H1 (cell line): ENCODE measurements at regions not wholly inside any gene's neighbourhood (a gene's known extent, or its start where the extent isn't known, plus 50 kb on each side); places are given as distances from the start of the nearest gene placed in this dataset.

ENCODE experiments used
- CTCF ChIA-PET: fragments of 300-600 bp; sonication (Branson Sonifier 250); formaldehyde crosslinking; loops from one replicate; lab custom pipeline; 2021; ENCODE audit not compliant: partially characterized antibody; lab: Charles Lee
- POLR2A ChIA-PET: fragments of 300-600 bp; sonication (Branson Sonifier 250); formaldehyde crosslinking; loops from one replicate; lab custom pipeline; 2021; ENCODE audit warnings: inconsistent platforms; ENCODE audit not compliant: partially characterized antibody; lab: Charles Lee
- DNase-seq, 2 experiments: peaks; one replicate each; pipeline versions ENCODE4 v3.0.0 to v3.0.0-alpha.2; 2010 to 2022; ENCODE audit warnings: low spot score in 2 of 2, low read depth in 1 of 2, mixed read lengths in 1 of 2
- FAIRE-seq: peaks from 2 replicates; lab custom pipeline; 2011; peaks lifted over from hg19 to GRCh38; lab: Jason Lieb, UNC
- H2AFZ ChIP-seq: 2 replicates; pipeline ENCODE4 v1.8.1; 2012; ENCODE audit warnings: low read length, inconsistent platforms
- H2AK5ac ChIP-seq: 2 replicates; pipeline ENCODE4 v1.6.1; 2013; ENCODE audit warnings: low read depth, low read length
- H2BK120ac ChIP-seq: replicated peaks from 2 replicates; pipeline ENCODE3; 2013; ENCODE audit warnings: low read depth, low read length, inconsistent platforms
- H2BK12ac ChIP-seq: 2 replicates; pipeline ENCODE4 v1.6.1; 2013; ENCODE audit warnings: low read depth, low read length
- H2BK15ac ChIP-seq: 2 replicates; pipeline ENCODE4 v1.6.1; 2013; ENCODE audit warnings: low read length
- H2BK20ac ChIP-seq: 2 replicates; pipeline ENCODE4 v1.6.1; 2013; ENCODE audit warnings: low read length
- H2BK5ac ChIP-seq: 2 replicates; pipeline ENCODE4 v1.6.1; 2013; ENCODE audit warnings: low read depth, low read length
- H3K14ac ChIP-seq: 2 replicates; pipeline ENCODE4 v1.6.1; 2013; ENCODE audit warnings: inconsistent platforms; ENCODE audit not compliant: insufficient read length
- H3K18ac ChIP-seq: 2 replicates; pipeline ENCODE4 v1.6.1; 2013; ENCODE audit warnings: low read length; ENCODE audit errors: extremely low read depth
- H3K23ac ChIP-seq: 2 replicates; pipeline ENCODE4 v1.6.1; 2013; ENCODE audit warnings: inconsistent platforms; ENCODE audit not compliant: insufficient read length
- H3K23me2 ChIP-seq: 2 replicates; pipeline ENCODE4 v1.6.1; 2013; ENCODE audit warnings: low read depth, low read length
- H3K27ac ChIP-seq: 2 replicates; pipeline ENCODE4 v1.6.1; 2011; ENCODE audit warnings: low read depth, low read length, inconsistent platforms
- H3K27me3 ChIP-seq, 4 experiments: replicated peaks in 1 of 4; 1 replicate in 1 of 4; 2 replicates in 3 of 4; pipeline versions ENCODE4 v1.6.1 to v1.8.1; 2011 to 2013; ENCODE audit warnings: low read length in 3 of 4, mild to moderate bottlenecking in 3 of 4, inconsistent platforms in 2 of 4, mixed read lengths in 2 of 4, moderate library complexity in 1 of 4; ENCODE audit not compliant: control insufficient read depth in 3 of 4, insufficient read depth in 3 of 4; ENCODE audit errors: extremely low read depth in 1 of 4
- H3K36me3 ChIP-seq, 4 experiments: 2 replicates each; pipeline versions ENCODE4 v1.6.1 to v1.8.1; 2011 to 2013; ENCODE audit warnings: mild to moderate bottlenecking in 4 of 4, low read length in 3 of 4, moderate library complexity in 2 of 4, control low read depth in 1 of 4, inconsistent platforms in 1 of 4; ENCODE audit not compliant: insufficient read depth in 4 of 4, control insufficient read depth in 2 of 4
- H3K4ac ChIP-seq: replicated peaks from 2 replicates; pipeline ENCODE3; 2013; ENCODE audit warnings: low read length, low read depth, mixed read lengths, inconsistent platforms; ENCODE audit not compliant: insufficient read length
- H3K4me1 ChIP-seq, 4 experiments: replicated peaks in 1 of 4; 1 replicate in 1 of 4; 2 replicates in 3 of 4; pipeline versions ENCODE4 v1.6.1 to v1.8.1; 2011 to 2013; ENCODE audit warnings: low read length in 3 of 4, inconsistent platforms in 2 of 4, mixed read lengths in 1 of 4; ENCODE audit not compliant: insufficient read depth in 4 of 4, control insufficient read depth in 3 of 4
- H3K4me2 ChIP-seq, 2 experiments: 2 replicates each; pipeline versions ENCODE4 v1.6.1 to v1.8.1; 2011 to 2013; ENCODE audit warnings: low read depth in 2 of 2, low read length in 2 of 2, control low read depth in 1 of 2, inconsistent platforms in 1 of 2, mild to moderate bottlenecking in 1 of 2; ENCODE audit not compliant: insufficient read depth in 1 of 2
- H3K4me3 ChIP-seq, 4 experiments: fragments of 200-600, 300-600 bp in 1 of 4; sonication (generic), shearing (Covaris generic), sonication (Bioruptor Twin) in 1 of 4; 2 replicates each; pipeline versions ENCODE4 v1.5.1 to v1.8.1; 2011 to 2016; ENCODE audit warnings: low read length in 4 of 4, low read depth in 3 of 4, control low read depth in 2 of 4, inconsistent platforms in 2 of 4, mild to moderate bottlenecking in 2 of 4, mixed read lengths in 1 of 4, moderate library complexity in 1 of 4; ENCODE audit not compliant: insufficient read depth in 2 of 4; ENCODE audit errors: extremely low read depth in 1 of 4
- H3K56ac ChIP-seq: replicated peaks from 2 replicates; pipeline ENCODE3; 2013; ENCODE audit warnings: low read depth, mild to moderate bottlenecking, mixed read lengths, low read length, inconsistent platforms; ENCODE audit not compliant: insufficient read length
- H3K79me1 ChIP-seq: 2 replicates; pipeline ENCODE4 v1.6.1; 2013; ENCODE audit warnings: low read depth, low read length, control low read depth
- H3K79me2 ChIP-seq, 2 experiments: 2 replicates each; pipeline versions ENCODE4 v1.6.1 to v1.8.1; 2012 to 2013; ENCODE audit warnings: low read length in 2 of 2, mild to moderate bottlenecking in 2 of 2, inconsistent platforms in 1 of 2; ENCODE audit not compliant: insufficient read depth in 2 of 2, control insufficient read depth in 1 of 2
- H3K9ac ChIP-seq, 4 experiments: replicated peaks in 1 of 4; 1 replicate in 1 of 4; 2 replicates in 3 of 4; pipeline versions ENCODE4 v1.6.1 to v1.8.1; 2011 to 2013; ENCODE audit warnings: low read depth in 3 of 4, low read length in 3 of 4, control low read depth in 2 of 4, mild to moderate bottlenecking in 2 of 4, moderate library complexity in 2 of 4, inconsistent platforms in 1 of 4; ENCODE audit errors: extremely low read depth in 1 of 4
- H3K9me3 ChIP-seq, 2 experiments: 2 replicates each; pipeline versions ENCODE4 v1.6.1 to v1.8.1; 2012 to 2013; ENCODE audit warnings: mild to moderate bottlenecking in 2 of 2, moderate library complexity in 2 of 2, control low read depth in 1 of 2, inconsistent platforms in 1 of 2, low read depth in 1 of 2, low read length in 1 of 2, mixed read lengths in 1 of 2; ENCODE audit not compliant: insufficient read depth in 2 of 2
- H4K20me1 ChIP-seq, 2 experiments: replicated peaks in 1 of 2; 2 replicates each; pipeline versions ENCODE3 to v1.8.1; 2011 to 2013; ENCODE audit warnings: inconsistent platforms in 2 of 2, low read length in 2 of 2, mild to moderate bottlenecking in 1 of 2; ENCODE audit not compliant: insufficient read depth in 2 of 2, control insufficient read depth in 1 of 2
- H4K5ac ChIP-seq: 2 replicates; pipeline ENCODE4 v1.6.1; 2013; ENCODE audit warnings: low read length, low read depth, mixed read lengths, inconsistent platforms; ENCODE audit not compliant: insufficient read length
- H4K8ac ChIP-seq: 2 replicates; pipeline ENCODE4 v1.8.0; 2013; ENCODE audit warnings: mild to moderate bottlenecking, moderate library complexity, low read length, inconsistent platforms; ENCODE audit not compliant: insufficient read depth; ENCODE audit errors: extremely low read depth
- H4K91ac ChIP-seq: replicated peaks from 2 replicates; pipeline ENCODE3; 2013; ENCODE audit warnings: low read length, mixed read lengths, inconsistent platforms; ENCODE audit not compliant: insufficient read length
- HDAC6 ChIP-seq: IDR thresholded peaks from one replicate; pipeline ENCODE4 v1.7.1; 2012; ENCODE audit warnings: low read depth, mild to moderate bottlenecking, inconsistent platforms, low read length, moderate library complexity
- SP1 ChIP-seq: IDR thresholded peaks from 2 replicates; pipeline ENCODE4 v1.6.1; 2011; ENCODE audit warnings: low read depth, low read length
- WGBS, 2 experiments: shearing (Covaris generic) in 1 of 2; methylation state at CpG; one replicate each; pipeline versions ENCODE4 v1.1.6 to v1.1.7; 2013 to 2015; ENCODE audit warnings: low lambda C conversion rate in 2 of 2, mixed read lengths in 2 of 2, inconsistent platforms in 1 of 2, low coverage in 1 of 2, missing lambda C conversion rate in 1 of 2; ENCODE audit not compliant: insufficient replicate concordance in 2 of 2, insufficient coverage in 1 of 2, insufficient read length in 1 of 2; ENCODE audit errors: extremely low coverage in 1 of 2, missing lambda C conversion rate in 1 of 2; 5-methylcytosine and 5-hydroxymethylcytosine counted together

GRCh38 chr1:116265931-116266863, 106.8 kb upstream of the ATP1A1 start:
- H2BK120ac ChIP-seq: no peak overlapping the region
- no peaks in the 10 kb centered on the region for H3K27me3 ChIP-seq
- H2AFZ ChIP-seq: no peak overlapping the region
- H3K4ac ChIP-seq: no peak overlapping the region
- no peak overlapping the region for H3K4me3 ChIP-seq
- no peaks in the 10 kb centered on the region for H3K36me3 ChIP-seq
- no peak overlapping the region for H4K91ac ChIP-seq
- no peak overlapping the region for H2BK12ac ChIP-seq
- no peak overlapping the region for H2BK15ac ChIP-seq
- no peak overlapping the region for H4K5ac ChIP-seq
- H4K8ac ChIP-seq: no peak overlapping the region
- H3K18ac ChIP-seq: no peak overlapping the region
- no peak overlapping the region for H3K56ac ChIP-seq
- WGBS, 2 experiments: 84% methylated on average over 6 of the region's 6 CpGs; no CpG with 5 or more reads in 1 of the 2 experiments
- H3K9ac ChIP-seq: no peak overlapping the region
- H3K4me2 ChIP-seq: no peak overlapping the region
- H2AK5ac ChIP-seq: no peak overlapping the region
- POLR2A ChIA-PET: no interaction called here
- no peak overlapping the region for H3K14ac ChIP-seq
- H3K4me1 ChIP-seq: peaks cover 0 to 2% (median under 1%) of the 10 kb centered on the region in 4 experiments; a peak in 1 of 7 replicates
- FAIRE-seq (no peak), DNase-seq (no peak)
- H3K23me2 ChIP-seq: no peaks in the 10 kb centered on the region
- no peak overlapping the region for H2BK5ac ChIP-seq
- no peak overlapping the region for H3K23ac ChIP-seq
- no peak overlapping the region for H2BK20ac ChIP-seq
- no peaks in the 10 kb centered on the region for H4K20me1 ChIP-seq
- no peak overlapping the region for H3K27ac ChIP-seq
- no peaks in the 10 kb centered on the region for H3K9me3 ChIP-seq
- H3K79me1 ChIP-seq: no peaks in the 10 kb centered on the region
- CTCF ChIA-PET: interaction anchor here (0.9 kb wide), 1 partner anchor 110 kb away, joined by 3 read pairs; no protein-coding TSS in a partner anchor
- H3K79me2 ChIP-seq: no peaks in the 10 kb centered on the region
- TF ChIP-seq HDAC6 (no peak), SP1 (no peak)
